ENCODE measurements at regions not wholly inside any gene's neighbourhood (a gene's known extent, or its start where the extent isn't known, plus 50 kb on each side); places are given as distances from the start of the nearest gene placed in this dataset.

DNA sequence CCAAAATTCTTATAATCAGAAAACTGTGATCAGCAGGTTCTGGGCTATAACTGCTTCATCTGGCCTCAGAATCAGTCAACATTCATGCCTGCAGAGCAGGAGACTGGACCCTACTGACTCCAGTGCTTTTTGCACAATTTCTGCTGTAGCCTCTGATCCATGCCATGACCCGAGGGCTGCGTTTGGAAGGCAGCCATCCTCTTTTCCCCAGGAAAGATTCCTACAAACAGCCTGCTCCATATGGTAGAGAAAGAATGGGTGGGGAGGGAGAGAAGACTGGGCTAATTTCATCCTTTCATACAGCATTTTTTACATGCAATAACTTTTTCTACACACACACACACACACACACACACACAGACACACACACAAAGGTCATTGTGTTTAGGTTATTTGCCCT is 133.0 kb upstream of the MMADHC start:
- H3K4me1 ChIP-seq (ENCODE audit: control insufficient read depth in 1 of 2, insufficient read depth in 2 of 2, low read depth in 1 of 2, low read length in 1 of 2) = peaks cover 0 to 5% of the 10 kb centered on the region in 2 experiments; a peak in 2 of 4 replicates
- CTCF ChIA-PET = interaction anchor here (0.8 kb wide), 1 partner anchor 31 kb away, joined by 3 read pairs; no protein-coding TSS in a partner anchor
- H3K79me2 ChIP-seq (ENCODE audit: insufficient read depth) = no peaks in the 10 kb centered on the region
- H3K27ac ChIP-seq (ENCODE audit: low read depth in 2 of 2, low read length in 1 of 2) = no peak overlapping the region; a peak in 1 of 4 replicates
- POLR2A ChIA-PET = no interaction called here
- no peak overlapping the region for H3K4me2 ChIP-seq
- H3K27me3 ChIP-seq (ENCODE audit: insufficient read depth) = no peaks in the 10 kb centered on the region
- no peak overlapping the region for H3K4me3 ChIP-seq (ENCODE audit: low read depth in 2 of 2, low read length in 1 of 2)
- no peaks in the 10 kb centered on the region for H4K20me1 ChIP-seq (ENCODE audit: insufficient read depth)
- DNase-seq = peak; percentile 11
- no peaks in the 10 kb centered on the region for H3F3A ChIP-seq (replicated peaks; ENCODE audit: insufficient read depth)
- no peaks in the 10 kb centered on the region for H3K36me3 ChIP-seq (replicated peaks in 1 of 2; ENCODE audit: control insufficient read depth in 1 of 2, insufficient read depth in 2 of 2, low read length in 1 of 2)
- no peak overlapping the region for H2AFZ ChIP-seq (ENCODE audit: low read depth)
- no peaks in the 10 kb centered on the region for H3K9me2 ChIP-seq
- H3K9ac ChIP-seq = no peak overlapping the region
- TF ChIP-seq FOXJ3 (CRISPR knock-in tag; IDR thresholded peaks at IDR 0.05) = no peak
- TF ChIP-seq, protein P1, sequence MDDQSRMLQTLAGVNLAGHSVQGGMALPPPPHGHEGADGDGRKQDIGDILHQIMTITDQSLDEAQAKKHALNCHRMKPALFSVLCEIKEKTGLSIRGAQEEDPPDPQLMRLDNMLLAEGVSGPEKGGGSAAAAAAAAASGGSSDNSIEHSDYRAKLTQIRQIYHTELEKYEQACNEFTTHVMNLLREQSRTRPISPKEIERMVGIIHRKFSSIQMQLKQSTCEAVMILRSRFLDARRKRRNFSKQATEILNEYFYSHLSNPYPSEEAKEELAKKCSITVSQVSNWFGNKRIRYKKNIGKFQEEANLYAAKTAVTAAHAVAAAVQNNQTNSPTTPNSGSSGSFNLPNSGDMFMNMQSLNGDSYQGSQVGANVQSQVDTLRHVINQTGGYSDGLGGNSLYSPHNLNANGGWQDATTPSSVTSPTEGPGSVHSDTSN (IDR thresholded peaks at IDR 0.05) = no peak
- TF ChIP-seq GATA2 (CRISPR knock-in tag; IDR thresholded peaks at IDR 0.05) = no peak
- TF ChIP-seq, protein P2, sequence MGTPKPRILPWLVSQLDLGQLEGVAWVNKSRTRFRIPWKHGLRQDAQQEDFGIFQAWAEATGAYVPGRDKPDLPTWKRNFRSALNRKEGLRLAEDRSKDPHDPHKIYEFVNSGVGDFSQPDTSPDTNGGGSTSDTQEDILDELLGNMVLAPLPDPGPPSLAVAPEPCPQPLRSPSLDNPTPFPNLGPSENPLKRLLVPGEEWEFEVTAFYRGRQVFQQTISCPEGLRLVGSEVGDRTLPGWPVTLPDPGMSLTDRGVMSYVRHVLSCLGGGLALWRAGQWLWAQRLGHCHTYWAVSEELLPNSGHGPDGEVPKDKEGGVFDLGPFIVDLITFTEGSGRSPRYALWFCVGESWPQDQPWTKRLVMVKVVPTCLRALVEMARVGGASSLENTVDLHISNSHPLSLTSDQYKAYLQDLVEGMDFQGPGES (IDR thresholded peaks at IDR 0.05; ENCODE audit: low read depth, low read length) = no peak
- TF ChIP-seq YY1 (IDR thresholded peaks at IDR 0.05; ENCODE audit: low read depth) = no peak
- TF ChIP-seq GABPA (IDR thresholded peaks at IDR 0.05; ENCODE audit: low read depth) = no peak
- no peak for TF ChIP-seq CHD2 (IDR thresholded peaks at IDR 0.05; ENCODE audit: low read length, partially characterized antibody)
- no peak for TF ChIP-seq FOXM1 (IDR thresholded peaks at IDR 0.05; ENCODE audit: low read depth)
- TF ChIP-seq RXRA (IDR thresholded peaks at IDR 0.05; ENCODE audit: borderline replicate concordance, low read depth) = no peak
- TF ChIP-seq RCOR1 (IDR thresholded peaks at IDR 0.05; ENCODE audit: low read length) = no peak
- TF ChIP-seq TEAD4 (IDR thresholded peaks at IDR 0.05; ENCODE audit: borderline replicate concordance, insufficient read depth) = no peak
- TF ChIP-seq, protein P3, sequence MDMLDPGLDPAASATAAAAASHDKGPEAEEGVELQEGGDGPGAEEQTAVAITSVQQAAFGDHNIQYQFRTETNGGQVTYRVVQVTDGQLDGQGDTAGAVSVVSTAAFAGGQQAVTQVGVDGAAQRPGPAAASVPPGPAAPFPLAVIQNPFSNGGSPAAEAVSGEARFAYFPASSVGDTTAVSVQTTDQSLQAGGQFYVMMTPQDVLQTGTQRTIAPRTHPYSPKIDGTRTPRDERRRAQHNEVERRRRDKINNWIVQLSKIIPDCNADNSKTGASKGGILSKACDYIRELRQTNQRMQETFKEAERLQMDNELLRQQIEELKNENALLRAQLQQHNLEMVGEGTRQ (IDR thresholded peaks at IDR 0.05; ENCODE audit: borderline replicate concordance, low read depth, low read length) = no peak
- no peak for TF ChIP-seq MEF2A (IDR thresholded peaks at IDR 0.05; ENCODE audit: borderline replicate concordance, low read depth)
- TF ChIP-seq EZH2phosphoT487 (IDR thresholded peaks at IDR 0.05; ENCODE audit: borderline replicate concordance, low read depth) = no peak
- H3K9me3 ChIP-seq = no peaks in the 10 kb centered on the region
- WGBS (ENCODE audit: low lambda C conversion rate) = 44% methylated on average over 2 of the region's 2 CpGs

DNA sequence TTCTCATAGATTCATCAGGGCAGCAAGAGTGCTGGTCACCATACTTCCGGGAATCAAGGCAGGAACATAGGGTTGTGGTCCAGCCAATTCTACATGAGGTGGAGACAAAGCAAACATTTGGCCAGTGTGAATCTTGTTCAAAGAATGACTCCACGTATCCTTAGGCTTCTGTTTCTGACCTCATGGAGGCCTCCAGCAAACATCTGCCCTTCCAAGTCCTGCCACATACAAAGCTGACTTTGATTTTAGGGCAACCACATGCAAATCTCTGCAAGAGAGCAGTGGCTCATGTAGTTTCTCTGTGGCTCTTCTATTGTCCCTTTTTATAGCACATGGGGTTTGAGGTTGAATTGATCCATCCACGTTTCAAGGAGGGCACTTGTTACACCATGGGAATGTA is 132.1 kb upstream of the MMADHC start:
- H3K9me2 ChIP-seq = no peaks in the 10 kb centered on the region
- POLR2A ChIA-PET = no interaction called here
- no peaks in the 10 kb centered on the region for H3K79me2 ChIP-seq (ENCODE audit: insufficient read depth)
- no peaks in the 10 kb centered on the region for H3K9me3 ChIP-seq
- H4K20me1 ChIP-seq (ENCODE audit: insufficient read depth) = no peaks in the 10 kb centered on the region
- 75% methylated on average over 3 of the region's 3 CpGs for WGBS (ENCODE audit: low lambda C conversion rate)
- no peak overlapping the region for H3K27ac ChIP-seq (ENCODE audit: low read depth in 2 of 2, low read length in 1 of 2)
- H3K36me3 ChIP-seq (replicated peaks in 1 of 2; ENCODE audit: control insufficient read depth in 1 of 2, insufficient read depth in 2 of 2, low read length in 1 of 2) = no peaks in the 10 kb centered on the region
- no peak overlapping the region for H3K4me2 ChIP-seq
- DNase-seq = no peak
- no peaks in the 10 kb centered on the region for H3K27me3 ChIP-seq (ENCODE audit: insufficient read depth)
- no peaks in the 10 kb centered on the region for H3F3A ChIP-seq (replicated peaks; ENCODE audit: insufficient read depth)
- H3K9ac ChIP-seq = no peak overlapping the region
- CTCF ChIA-PET = no interaction called here
- H3K4me1 ChIP-seq (ENCODE audit: control insufficient read depth in 1 of 2, insufficient read depth in 2 of 2, low read depth in 1 of 2, low read length in 1 of 2) = peaks cover 0 to 5% of the 10 kb centered on the region in 2 experiments; a peak in 1 of 4 replicates
- H2AFZ ChIP-seq (ENCODE audit: low read depth) = no peak overlapping the region
- no peak overlapping the region for H3K4me3 ChIP-seq (ENCODE audit: low read depth in 2 of 2, low read length in 1 of 2)
- TF ChIP-seq CHD2 (IDR thresholded peaks at IDR 0.05; ENCODE audit: low read length, partially characterized antibody) (no peak), MEF2A (IDR thresholded peaks at IDR 0.05; ENCODE audit: borderline replicate concordance, low read depth) (no peak), SIN3A (IDR thresholded peaks at IDR 0.05; ENCODE audit: borderline replicate concordance, low read depth, low read length) (no peak), FOXM1 (IDR thresholded peaks at IDR 0.05; ENCODE audit: low read depth) (no peak), RCOR1 (IDR thresholded peaks at IDR 0.05; ENCODE audit: low read length) (no peak), FOSL2 (IDR thresholded peaks at IDR 0.05; ENCODE audit: borderline replicate concordance, low read depth) (no peak), GATA2 (CRISPR knock-in tag; IDR thresholded peaks at IDR 0.05) (no peak), MXI1 (IDR thresholded peaks at IDR 0.05; ENCODE audit: low read depth, low read length) (no peak), TEAD4 (IDR thresholded peaks at IDR 0.05; ENCODE audit: borderline replicate concordance, insufficient read depth) (no peak), NFIC (IDR thresholded peaks at IDR 0.05; ENCODE audit: borderline replicate concordance) (no peak), TAF1 (IDR thresholded peaks at IDR 0.05; ENCODE audit: borderline replicate concordance, low read depth, low read length) (no peak), GABPA (IDR thresholded peaks at IDR 0.05; ENCODE audit: low read depth) (no peak), EP300 (IDR thresholded peaks at IDR 0.05; ENCODE audit: borderline replicate concordance in 1 of 2, low read depth in 1 of 2, low read length in 1 of 2) (no peak), ELF1 (IDR thresholded peaks at IDR 0.05) (no peak)
- TF ChIP-seq, protein P1 (IDR thresholded peaks at IDR 0.05) = no peak
- TF ChIP-seq, protein P3 (IDR thresholded peaks at IDR 0.05; ENCODE audit: borderline replicate concordance, low read depth, low read length) = no peak
